GM04503 (cell line): ENCODE measurements at regions not wholly inside any gene's neighbourhood (a gene's known extent, or its start where the extent isn't known, plus 50 kb on each side); places are given as distances from the start of the nearest gene placed in this dataset.
"Not testable (repeated sequence)": the region's sequence is repeated elsewhere in the genome, so short reads cannot be mapped to it uniquely, and the experiment has no call there.

Source experiments
- DNase-seq: peaks from one replicate; pipeline ENCODE4 v3.0.0-alpha.2; 2012; ENCODE audit warnings: low read depth

DNA sequence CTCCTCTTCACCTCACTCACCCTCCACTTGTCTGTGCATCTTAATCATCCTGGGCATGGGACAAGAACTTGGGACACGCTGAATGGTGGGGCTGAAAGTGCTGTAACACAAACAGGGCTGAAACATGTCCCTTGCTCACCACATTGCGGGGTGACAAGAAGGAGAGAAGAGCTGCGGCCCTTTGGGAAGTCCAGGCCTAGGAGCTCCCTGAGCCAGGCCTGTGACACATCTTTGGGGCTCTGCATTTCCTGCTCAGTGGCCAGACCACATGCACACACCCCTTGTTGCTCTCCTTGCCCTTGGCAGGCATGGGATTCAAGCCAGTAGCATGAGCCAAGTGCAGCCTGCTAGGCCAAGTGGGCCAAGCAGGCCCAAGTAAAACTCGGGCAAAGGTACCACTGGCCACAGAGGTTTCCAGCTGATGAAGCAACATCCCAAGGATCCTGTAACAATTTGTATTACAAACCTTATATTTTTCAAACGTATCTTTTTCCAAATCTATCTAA, 1384.3 kb upstream of the PCDH20 start:
- no peak for DNase-seq

DNA sequence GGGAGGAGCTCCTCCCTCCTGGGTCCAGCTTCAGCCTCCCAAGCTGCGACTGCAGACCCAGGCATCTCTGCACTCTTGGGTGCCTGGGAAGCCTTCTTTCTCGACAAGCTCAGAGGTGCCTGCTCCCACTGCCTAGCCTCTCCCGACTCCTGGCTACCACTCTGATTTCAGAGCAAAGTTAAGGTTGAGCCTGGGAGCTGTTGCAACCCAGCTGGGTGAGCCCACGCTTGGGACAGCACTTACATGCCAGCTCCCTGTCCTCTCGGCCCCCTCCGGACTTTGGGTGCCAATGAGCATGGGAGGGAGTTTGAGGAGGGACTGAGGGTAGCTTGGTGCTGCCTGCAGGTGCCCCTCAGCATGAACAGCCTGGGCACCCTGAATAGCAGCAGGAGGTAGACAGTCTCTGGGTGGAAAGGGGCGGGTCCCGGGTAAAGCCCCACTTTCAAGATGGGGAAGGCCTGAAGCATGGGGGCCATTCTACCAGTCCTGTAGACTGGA, 1383.4 kb upstream of the PCDH20 start:
- no peak for DNase-seq

DNA sequence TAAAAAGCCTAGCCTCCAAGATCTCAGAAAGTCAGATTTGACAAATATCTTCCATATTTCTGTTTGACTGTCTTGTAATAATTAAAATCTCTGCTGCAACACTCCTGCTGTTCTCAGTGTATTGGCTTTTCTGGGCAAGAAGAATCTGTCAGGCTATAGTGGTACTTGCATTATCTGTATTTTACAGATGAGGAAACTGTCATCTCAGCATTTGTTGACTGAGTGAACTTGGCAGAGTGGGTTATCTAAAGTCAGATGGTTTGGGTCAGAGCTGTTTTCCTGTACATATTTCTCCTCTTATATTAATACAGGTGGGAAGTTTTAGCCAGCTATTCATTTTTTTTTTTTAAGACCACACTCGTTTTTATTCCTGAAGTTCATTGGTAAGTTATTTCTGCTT, 1378.2 kb upstream of the PCDH20 start:
- DNase-seq: no peak

DNA sequence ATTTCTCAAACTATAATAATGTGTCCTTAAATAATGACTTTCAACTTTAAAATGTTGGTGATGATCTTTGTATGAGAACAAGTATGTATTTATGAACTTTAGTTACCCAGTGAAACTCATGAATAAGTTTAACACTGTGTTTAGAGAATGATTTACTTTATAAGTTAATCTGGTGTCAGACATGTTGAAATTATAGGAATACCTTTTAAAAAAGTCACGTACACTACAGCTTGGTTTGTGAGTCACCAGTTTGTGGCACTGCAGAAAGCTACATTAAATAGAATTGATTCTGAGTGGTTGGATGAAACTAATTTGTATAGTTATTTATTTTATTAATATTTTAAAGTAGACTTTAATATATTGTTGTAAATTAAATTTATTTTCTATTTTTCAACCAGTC, 1366.2 kb upstream of the PCDH20 start:
- DNase-seq: no peak

DNA sequence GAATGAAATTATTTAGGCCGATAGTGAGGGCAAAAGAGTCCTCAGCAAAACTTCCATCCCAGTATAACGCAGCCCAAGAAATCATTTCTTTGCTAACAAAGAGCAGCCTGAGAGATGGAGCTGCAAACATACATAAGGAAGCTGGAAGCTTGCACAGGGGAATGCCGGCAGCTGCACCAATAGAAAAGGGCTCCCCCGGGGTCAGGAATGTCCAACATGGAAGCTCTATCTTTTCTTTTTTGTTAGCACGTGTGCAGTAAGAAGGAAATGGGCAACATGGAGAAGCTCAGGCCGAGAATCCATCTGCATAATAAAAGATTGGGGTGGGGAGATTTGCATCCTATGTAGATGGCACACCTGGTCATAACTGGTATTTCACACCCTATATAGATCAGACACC, 1363.5 kb upstream of the PCDH20 start:
- DNase-seq: no peak

DNA sequence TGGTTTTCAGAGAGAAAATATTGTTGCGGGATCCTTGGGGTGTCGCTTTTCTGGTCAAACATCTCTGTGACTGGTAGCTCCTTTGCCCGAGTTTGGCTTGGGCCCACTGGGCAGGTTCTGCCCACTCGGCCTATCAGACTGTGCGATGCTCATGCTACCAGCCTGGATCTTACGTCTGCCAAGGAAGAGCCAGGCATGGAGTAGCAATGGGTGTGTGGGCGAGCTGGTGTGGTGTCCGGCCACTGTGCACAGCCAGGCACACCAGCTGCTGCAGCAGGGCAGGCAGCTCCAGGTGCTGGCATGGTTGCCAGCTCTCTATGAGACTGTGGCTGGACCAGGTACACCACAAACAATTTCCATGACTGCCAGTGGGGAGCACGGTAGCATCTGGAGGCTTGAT, 1351.8 kb upstream of the PCDH20 start:
- no peak for DNase-seq

DNA sequence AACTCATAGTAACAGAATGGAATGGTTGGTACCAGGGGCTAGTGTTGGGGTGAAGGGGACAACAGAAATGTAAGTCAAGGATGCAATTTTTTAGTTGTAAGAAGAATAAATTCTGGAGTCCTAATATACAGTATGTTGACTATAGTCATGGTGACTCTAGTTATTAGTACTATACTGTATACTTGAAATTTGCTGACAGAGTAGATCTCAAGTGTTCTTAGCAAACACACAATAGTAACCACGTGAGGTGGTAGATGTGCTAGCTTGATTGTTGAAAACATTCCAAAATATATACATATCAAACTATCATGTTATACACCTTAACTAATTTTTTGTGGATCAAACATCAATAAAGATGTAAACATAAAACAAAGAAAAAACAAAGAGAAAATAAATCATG, 1345.1 kb upstream of the PCDH20 start:
- DNase-seq: no peak

DNA sequence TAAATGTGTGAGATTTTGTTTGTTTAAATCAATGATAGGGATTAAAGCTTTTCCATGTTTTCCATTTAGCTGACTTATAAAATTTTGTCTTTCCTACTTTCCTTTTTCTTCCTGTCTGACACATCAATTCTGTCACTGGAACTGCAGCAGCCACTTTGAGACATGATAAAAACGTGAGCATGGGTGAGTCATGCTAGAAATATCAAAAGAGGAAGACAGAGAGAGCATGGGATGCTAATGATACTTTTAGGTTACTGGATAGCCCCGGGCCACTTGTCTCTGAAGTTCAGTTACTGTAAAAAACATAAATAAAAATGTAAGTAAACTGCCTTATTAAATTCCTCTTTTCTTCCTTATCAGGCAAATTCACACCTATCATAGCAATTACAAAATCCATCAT, 1332.0 kb upstream of the PCDH20 start:
- no peak for DNase-seq

DNA sequence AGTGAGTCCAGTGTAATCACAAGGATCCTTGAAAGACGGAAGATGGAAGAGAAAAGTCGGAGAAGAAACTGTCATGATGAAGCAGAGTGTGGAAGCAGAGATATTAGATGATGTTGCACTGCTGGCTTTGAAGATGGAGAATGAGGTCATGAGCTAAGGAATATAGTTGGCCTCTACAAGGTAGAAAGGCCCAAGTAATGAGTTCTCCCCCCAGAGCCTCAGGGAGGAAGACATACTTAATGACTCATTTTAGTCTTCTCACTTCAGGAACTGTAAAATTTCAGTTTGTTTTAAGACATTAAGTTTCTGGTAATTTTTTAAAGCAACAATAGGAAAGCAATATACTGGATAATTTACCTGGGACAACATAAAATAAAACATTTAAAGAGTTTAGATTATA, 1331.5 kb upstream of the PCDH20 start:
- DNase-seq: no peak

DNA sequence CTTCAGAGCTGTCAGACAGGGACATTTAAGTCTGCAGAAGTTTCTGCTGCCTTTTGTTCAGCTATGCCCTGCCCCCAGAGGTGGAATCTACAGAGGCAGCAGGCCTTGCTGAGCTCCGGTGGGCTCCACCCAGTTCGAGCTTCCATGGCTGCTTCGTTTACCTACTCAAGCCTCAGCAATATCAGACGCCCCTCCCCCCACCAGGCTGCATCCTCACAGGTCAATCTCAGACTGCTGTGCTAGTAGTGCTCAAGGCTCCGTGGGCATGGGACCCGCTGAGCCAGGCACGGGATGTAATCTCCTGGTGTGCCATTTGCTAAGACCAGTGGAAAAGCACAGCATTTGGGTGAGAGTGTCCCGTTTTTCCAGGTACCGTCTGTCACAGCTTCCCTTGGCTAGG, 1314.1 kb upstream of the PCDH20 start:
- DNase-seq: not testable (repeated sequence)

DNA sequence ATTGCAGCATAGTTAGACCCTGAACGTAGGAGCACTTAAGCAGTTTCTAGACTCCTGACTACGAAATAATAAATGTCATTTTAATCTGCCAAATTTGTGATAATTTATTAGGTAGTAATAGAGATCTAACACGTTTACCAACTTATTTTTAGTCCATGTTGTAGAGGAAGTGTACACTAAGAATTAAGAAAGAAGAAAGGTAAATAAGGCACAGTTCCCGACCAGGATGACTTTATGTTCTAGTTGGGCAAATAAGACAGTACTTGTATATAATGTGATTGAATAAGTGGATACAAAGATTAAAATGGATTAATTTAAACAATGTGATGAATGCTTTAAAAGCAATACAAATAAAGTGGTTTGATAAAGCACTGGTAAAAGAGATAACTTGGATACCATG, 1306.2 kb upstream of the PCDH20 start:
- DNase-seq: no peak

DNA sequence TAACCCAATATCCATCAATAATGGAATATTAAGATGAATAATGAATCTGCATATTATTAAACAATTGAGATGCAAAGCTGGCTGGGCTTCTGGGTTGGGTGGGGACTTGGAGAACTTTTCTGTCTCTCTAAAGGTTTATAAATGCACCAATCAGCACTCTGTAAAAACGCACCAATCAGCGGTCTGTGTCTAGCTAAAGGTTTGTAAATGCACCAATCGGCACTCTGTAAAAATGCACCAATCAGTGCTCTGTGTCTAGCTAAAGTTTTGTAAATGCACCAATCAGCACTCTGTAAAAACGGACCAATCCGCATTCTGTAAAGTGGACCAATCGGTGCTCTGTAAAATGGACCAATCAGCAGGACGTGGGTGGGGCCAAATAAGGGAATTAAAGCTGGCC, 1296.3 kb upstream of the PCDH20 start:
- not testable (repeated sequence) for DNase-seq

DNA sequence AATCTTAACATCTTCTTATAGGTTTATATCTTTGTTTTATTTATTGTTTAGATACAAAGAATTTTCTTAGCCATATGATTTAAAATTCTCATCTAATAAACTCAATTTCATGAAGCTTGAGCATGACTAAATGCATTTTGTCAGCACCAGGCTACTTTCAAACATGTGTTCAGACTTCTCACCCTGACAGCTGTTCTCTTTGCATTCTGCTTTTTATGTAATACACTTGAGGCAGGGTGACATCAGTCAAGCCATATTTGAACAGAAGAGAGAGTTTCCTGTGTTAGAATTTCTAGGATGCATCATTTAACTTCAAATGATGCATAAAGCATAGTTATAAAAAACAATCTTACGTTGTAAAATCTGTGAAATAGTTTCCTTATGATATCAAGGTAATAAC, 1295.1 kb upstream of the PCDH20 start:
- DNase-seq: no peak

DNA sequence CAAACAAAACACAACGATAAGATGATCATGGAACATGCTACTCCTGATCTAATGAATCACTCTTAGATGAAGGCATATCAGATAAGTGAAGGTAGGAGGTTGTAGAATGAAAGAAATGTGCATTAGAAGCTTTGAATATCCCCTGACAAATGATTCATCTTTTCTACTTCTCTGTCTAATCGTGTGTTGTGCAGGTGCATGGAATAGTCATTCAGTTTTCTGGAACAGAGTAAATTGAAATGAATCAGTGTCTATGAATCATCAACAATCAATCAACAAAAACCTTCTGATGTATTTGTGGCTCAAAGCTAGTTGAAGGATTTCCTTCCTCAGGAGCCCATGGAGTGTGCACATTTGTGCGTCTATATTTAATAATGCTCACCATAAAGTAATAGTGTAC, 1290.4 kb upstream of the PCDH20 start:
- no peak for DNase-seq

DNA sequence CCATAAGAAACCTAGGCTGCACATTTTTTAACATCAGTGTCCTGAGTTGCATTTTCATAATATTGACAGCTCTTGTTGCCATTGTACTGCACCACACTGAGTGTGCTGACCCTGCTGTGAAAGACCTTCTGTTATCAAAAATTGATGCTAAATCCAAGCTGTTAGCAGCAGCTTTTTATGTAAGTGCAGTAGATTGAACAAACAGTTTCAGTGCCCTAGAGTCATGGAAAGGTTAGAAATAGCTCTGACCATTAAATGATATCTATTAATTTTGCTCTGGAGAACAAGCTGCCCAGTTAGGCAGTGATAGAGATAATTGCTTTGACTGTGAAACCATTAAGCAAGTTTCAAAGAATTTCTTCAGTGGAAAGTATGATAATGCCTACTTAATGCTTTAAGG, 1289.2 kb upstream of the PCDH20 start:
- no peak for DNase-seq

DNA sequence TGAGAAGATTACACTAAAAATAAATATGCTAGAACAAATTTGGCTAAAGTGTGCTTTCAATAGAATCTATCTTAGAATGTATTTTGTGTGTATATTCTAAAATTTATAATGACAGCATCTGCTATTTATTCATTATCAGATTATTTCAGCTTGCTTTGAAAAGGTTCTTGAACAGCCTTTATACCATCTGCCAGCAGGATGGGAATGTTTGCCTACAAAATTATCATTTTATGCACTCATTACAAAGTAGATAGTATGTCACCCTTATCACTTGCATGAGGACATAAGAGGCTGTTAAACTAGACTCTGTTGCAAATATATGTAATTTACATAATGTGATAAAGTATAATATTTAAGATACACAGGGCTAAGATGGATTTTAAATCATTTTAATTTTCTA, 1286.9 kb upstream of the PCDH20 start:
- DNase-seq: no peak

DNA sequence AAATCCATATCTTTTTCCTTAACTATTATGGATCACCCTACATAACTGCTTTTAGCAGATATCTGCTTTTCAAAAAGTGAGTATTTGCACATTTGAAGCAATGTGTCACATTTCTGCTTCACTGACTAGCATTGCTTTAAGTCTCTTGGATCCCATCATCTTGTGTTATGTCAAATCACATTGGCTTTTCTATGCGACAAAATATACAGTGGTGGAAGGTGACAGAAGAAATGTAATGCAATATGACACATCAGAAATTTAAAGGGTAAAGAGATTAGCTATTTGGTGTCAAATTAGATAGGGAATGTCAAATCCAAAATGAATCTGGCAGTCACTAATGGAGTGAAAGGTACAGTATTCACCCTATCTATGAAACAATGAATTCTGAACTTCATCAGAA, 1282.1 kb upstream of the PCDH20 start:
- DNase-seq: no peak

DNA sequence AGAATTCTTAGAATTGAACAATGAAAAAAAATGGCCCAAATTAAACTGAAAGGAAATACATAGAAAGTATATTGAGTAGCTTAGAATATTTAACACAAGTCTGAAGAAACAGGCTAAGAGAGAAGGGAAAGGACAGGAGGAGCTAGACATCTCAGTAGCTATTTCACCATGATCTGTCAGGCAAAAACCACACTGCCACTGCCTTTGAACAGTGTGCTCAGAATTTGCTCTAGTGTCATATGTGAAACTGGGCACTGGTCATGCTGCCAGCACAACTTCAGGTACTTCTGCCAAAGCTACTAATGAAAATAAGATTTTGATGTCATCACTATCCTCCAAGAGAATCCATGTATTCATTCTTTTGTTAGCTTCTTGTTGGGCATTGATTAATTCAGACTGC, 1280.8 kb upstream of the PCDH20 start:
- no peak for DNase-seq

DNA sequence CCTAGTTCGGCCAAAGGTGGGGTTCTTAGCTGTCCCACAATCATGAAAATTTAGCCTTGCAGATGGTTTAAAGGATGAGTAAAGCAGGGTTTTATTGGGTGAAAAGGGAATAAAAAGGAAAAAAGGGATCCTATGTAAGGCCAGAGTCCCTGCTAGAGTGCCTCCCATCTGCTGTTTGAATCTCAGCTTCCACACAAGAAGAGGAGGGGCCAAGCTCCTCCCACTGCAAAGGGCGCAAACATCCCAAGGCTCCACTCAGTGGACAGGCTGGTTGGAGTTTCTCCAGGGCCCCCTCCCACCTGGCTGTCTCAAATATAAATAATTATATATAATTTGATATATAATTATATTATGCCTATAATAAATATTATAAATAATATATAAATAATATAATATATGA, 1272.1 kb upstream of the PCDH20 start:
- DNase-seq: no peak

DNA sequence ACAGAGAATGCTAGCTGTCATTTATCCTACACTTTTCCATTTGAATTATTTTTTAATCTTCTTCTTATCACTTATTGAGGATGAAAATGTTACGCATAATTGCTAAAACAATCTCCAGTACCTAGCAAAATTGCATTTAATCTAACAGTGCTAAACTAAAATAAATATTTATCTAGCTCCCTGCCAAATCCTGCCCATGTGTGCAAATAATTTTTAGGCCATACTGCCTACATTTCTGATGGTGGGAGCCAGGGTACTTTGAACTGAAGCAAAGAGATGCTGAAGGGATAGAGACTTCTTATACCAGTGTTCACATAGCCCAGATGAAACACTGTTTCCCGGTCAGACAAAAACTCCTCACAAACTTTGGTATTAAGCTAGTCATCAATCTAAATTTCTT, 1268.7 kb upstream of the PCDH20 start:
- no peak for DNase-seq

DNA sequence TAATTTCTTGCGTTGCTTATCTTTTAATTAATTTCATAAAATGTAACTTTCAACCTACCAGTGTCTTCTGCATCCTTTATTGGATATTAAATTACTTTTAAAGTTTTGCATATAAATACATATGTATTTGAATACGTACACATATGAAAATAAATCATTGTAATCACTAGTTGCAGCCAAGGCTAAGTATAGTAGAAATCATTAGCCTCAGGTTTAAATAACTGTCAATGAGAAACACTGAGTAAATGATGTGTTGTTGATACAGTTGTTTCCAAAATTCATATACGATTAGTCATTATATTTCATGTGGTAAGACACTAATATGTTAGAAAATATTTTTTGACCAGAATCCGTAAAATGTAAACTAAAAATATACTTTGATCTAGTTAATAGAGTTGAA, 1267.1 kb upstream of the PCDH20 start:
- DNase-seq: no peak

DNA sequence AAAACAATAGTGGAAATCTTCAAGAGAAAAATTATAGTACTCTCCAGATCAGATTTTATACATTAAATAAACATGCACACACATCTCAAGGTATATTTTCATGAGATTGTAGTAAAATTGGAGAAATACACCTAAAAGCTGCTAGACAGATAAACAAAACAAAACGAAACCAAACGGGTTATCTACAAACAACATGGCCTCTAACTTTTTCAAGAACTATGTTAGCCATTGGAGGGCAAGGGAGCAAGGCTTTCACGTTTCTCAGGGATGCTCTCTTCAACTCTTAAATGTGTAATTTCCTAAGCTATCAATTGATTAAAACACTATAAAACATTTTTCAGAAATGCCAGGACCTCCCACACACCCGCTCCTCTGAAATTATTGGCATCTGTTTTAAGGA, 1262.4 kb upstream of the PCDH20 start:
- no peak for DNase-seq

DNA sequence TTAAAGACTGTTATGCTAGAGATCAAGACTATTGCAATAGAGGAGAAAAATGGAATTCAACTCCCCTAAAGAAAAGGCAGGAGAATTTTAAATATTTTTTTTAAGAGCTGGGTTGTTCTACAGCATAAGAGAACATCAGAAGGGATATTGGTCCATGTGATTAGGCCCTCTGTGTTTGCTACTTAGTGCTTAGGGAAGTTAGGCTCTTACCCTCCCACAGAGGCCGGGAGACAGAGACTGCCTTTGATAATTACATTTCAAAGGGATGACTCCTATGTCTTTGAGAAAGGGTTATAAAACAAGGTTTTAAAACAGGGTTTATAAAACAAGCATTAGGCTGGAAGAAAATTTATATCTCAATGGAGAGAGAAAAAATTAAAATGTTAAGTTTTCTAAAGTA, 1248.1 kb upstream of the PCDH20 start:
- no peak for DNase-seq

DNA sequence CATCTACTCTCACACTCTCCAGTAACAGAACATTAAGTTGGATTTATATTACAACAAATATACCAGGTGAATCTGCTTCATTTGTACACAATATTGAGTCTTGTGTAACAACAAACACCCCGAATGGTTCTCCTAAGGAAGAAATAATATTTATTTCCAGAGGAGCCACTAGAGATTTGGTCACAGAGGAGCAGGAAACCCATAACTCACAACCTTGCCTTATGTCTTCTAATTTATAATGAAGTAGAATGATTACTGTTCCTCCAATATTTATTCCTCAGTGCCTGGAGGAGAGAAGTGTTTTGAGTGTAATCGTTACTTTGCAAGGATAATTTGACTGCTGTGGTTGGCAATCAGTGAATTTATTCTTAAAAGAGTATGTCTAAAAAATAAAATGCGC, 1243.7 kb upstream of the PCDH20 start:
- DNase-seq: no peak

DNA sequence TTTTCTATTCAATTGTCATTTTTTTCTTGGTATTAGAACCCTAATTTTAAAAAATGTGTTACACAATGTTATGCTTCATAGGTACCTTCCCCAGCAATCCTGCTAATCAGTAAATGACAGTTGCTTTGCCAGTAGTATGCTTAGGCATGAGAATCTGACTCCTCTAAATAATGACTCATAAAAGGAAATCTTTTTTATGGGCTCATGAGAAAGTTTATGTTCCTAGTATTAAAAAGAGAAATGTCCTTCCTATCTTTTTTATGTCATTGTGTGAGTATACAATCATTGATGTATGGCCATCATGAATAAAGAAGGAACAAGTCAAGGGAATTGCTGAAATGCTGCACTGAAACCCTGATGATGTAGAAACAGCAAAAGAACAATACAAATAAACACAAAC, 1237.7 kb upstream of the PCDH20 start:
- no peak for DNase-seq
